Inflammatory macrophage (primary cell): ENCODE measurements at regions not wholly inside any gene's neighbourhood (a gene's known extent, or its start where the extent isn't known, plus 50 kb on each side); places are given as distances from the start of the nearest gene placed in this dataset.
"Not testable (repeated sequence)": the region's sequence is repeated elsewhere in the genome, so short reads cannot be mapped to it uniquely, and the experiment has no call there.

ENCODE experiments used
- DNase-seq, 2 donors: peaks; one replicate each; pipeline ENCODE4 v3.0.0-alpha.2; 2020 to 2022

DNA sequence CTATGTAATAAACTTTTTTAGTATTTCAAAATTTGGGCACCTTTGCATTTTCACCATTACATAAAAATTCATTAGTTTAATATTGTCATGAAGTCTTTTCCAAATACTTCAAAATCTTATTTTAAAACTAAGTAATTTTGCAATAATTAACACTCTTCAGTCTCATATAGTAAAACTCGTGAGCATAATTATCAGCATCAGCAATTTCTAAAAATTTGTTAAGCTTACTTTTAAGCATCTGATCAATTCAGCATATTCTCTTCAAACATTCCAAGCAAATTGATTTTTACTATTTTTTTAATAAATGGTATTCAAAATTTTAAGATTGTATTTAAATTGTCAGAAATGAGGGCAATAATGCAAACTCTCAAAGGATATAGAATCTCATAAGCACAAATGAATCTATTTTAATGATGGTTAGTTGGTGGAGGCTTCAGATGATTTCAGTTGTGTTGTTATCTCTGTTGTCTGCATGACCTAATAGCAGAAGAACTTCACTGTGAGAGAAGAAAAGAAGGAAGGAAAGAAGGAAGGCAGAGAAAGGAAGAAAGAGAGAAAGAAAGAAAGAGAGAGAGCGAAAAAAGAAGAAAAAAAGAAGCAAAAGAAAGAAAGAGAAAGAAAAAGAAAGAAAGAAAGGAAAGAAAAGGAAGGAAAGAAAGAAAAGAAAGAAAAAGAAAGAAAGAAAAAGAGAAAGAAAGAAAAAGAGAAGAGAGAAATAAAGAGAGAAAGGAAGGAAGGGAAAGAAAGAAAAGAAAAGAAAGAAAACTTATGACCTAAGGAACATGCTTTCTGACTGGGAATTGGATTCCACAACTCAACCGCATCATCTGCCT is 860.5 kb downstream of the NCAM2 start:
- DNase-seq: no peak

GRCh38 chr21:21860888-21861287 is 862.7 kb downstream of the NCAM2 start:
- DNase-seq: no peak

DNA sequence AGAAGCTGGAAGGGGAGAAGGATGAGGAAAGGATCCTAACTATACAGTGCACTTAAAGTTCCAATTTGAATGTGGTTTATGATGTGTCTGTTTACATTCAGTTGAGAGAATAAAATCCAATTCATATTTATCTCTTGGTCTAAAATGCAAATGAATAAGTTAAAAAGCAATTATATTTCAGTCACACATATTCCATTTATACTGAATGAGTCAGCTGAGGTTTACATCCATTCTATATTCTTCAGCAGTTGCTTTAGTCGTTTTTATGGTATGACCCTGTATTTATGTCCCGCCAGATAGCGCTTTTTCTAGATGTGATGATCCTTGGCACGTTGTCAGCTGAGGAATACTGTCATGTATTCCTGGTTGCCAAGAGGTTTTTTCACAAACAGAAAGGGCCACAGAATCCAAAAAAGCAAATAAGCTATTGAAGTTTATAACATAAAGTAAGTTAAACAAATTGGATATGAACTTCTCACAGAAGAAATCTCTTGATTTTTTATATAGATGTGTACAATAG is 866.2 kb downstream of the NCAM2 start:
- DNase-seq: no peak

DNA sequence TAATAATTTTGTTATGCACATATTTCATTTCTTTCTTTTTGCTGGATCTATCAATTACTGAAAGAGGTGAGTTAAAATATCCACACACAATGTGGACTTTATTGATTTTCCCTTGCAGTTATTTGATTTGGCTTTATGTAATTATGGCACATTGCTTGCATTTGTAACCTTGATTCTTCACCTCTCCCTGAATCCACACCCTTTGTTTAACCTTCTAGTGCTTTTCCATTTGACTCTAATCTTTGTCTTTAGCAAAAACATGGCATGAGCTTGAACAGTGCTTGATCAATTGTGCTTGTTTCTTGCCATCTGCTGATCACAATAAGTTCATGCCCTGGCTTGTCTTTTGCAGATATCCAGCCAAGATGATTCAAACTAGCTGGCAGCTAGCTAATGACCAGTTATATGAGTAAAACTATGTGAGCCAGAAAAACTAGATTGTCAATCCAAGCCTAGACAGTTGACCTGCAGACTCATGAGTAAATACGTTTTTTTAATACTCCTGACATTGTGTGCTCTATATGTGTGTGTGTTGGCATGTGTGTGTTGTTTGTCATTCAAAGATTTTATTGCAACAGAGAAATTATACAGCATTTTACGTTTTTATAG is 899.2 kb downstream of the NCAM2 start:
- no peak for DNase-seq

DNA sequence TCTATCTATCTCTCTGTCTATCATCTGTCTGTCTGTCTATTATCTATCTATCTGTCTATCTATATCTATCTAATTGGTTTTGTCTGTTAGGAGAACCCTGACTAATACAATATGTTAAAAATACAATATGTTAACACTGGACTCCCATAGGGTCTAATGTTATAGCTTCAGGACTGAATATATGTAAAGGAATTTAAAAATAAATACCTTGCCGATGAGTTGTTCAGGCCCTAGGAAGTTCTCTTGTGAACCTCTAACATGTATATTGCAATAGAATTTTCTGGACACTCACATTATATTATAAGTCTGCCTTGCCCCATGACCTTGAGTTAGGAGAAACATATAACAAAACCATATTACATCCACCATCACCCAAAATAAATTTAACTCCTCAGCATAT is 900.6 kb downstream of the NCAM2 start:
- DNase-seq: no peak

- not testable (repeated sequence) for DNase-seq
Measured at GRCh38 chr21:21902416-21902815, 904.2 kb downstream of the NCAM2 start.

DNA sequence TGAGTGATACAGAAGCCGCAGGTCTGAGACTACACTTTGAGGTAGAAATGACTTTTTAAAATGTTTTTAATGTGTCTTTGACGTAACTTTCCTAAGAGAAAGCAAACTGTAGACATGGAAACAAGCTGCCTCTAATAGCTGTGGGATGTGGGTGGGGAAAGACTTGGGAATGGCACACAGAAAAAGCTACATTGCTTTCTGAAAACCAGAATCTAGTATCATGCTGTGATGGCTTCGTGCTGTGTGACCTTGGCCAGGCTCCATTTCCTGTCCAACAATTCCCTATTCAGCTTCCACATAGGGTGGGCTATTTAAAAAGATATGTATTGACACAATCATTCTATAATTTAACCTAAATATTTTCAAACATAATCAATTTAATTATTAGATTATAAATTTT is 909.1 kb downstream of the NCAM2 start:
- no peak for DNase-seq

- no peak for DNase-seq
Measured at GRCh38 chr21:21915816-21916215, 917.6 kb downstream of the NCAM2 start.

GRCh38 chr21:21921410-21922232 is 923.4 kb downstream of the NCAM2 start:
- DNase-seq: no peak

- no peak for DNase-seq
Measured at GRCh38 chr21:21929226-21929625, 931.0 kb downstream of the NCAM2 start.

- DNase-seq: no peak
Measured at GRCh38 chr21:21929789-21930188, 931.6 kb downstream of the NCAM2 start.

DNA sequence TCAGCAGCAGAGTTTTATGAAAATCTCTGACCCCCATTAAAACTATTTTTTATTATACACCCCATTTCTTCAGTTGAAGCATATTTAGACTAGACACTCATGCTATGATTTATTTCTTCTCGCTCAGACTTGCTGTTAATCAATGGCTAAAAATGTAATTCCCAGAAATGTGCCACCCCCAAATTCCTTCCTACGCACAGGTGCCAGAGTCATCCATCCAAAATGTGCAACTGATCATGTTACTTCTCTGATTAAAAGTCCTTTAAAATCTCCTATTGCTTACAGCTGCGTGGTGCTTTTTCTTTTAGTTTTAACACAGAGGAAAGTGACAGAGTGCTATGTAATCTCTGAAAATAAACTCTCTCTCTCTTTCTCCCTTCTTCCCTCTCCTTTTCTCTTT is 954.4 kb downstream of the NCAM2 start:
- DNase-seq: no peak

DNA sequence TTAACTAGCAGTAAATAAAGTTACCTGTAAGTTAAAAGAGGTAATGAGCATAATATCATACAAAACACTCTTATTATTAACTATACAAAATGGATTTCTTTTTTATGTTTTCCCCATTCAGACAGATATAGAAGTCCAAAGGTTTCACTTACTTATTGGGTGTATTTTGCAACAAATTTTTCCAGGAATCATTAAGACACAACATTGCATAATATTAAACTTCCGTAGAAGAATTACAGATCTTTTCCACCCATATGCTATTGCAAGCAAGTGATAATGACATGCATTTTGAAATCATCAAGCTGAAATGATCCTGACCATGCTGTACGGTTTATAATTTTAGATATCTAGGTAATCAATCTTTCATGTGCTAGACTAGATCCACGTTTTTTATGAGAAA is 957.0 kb downstream of the NCAM2 start:
- no peak for DNase-seq

DNA sequence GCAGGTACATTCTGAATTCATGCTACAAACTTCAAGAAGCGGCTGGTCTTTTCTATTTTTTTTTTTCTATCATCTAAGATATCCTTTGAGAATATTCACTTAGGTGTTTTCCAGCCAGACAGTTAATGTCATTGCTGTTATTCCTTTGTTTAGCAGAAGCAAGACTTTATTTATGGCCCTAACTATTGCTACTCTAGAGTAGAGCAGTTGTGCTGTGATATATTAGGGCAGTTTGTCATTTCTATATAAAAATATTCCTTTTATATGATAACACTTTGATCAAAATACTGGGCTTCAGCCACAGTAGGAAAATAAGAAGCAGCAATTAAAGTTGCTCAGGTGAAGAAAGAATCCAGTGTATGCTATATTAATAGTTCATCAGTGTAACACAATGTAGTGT is 959.3 kb downstream of the NCAM2 start:
- no peak for DNase-seq

- no peak for DNase-seq
Measured at GRCh38 chr21:21963911-21964310, 965.7 kb downstream of the NCAM2 start.

- no peak for DNase-seq
Measured at GRCh38 chr21:21968810-21969209, 970.6 kb downstream of the NCAM2 start.

DNA sequence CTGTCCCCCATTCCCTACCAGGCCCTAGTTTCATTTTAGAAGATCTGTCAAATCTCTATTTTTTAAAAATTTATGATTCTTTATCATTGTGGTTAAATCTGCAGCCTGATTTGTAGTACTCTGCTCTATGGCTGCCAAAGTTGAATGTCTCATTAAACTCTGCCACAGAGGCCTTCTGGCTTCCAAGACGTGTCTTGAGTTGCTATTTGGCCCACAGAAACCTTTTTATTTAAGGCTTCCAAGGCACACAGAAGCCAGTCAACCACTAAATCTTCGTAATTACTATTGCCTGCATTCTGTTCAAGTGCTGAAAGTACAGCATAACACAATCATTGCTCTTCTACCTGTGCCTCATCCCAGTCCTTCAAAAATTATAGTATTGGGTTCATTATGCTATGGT is 971.0 kb downstream of the NCAM2 start:
- no peak for DNase-seq

DNA sequence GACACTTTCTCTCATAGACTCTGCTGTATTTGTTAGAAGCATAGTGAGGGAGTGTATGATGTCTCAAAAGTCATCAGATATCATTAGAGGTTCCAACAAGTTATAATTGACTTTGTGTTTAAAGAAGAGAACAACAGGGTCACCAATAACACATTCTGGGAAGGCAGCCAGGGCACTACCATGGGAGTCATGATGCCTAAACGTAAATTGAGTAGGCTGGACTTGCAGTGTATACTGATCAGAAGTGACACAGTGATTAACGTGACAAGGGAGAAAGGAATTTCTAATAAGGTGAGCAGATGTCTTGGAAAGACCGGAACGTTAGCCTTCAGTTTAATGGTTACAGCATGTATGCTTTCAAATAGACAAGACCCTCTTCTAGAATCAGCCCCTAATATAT is 973.2 kb downstream of the NCAM2 start:
- no peak for DNase-seq

- no peak for DNase-seq
Measured at GRCh38 chr21:21973806-21974205, 975.6 kb downstream of the NCAM2 start.

DNA sequence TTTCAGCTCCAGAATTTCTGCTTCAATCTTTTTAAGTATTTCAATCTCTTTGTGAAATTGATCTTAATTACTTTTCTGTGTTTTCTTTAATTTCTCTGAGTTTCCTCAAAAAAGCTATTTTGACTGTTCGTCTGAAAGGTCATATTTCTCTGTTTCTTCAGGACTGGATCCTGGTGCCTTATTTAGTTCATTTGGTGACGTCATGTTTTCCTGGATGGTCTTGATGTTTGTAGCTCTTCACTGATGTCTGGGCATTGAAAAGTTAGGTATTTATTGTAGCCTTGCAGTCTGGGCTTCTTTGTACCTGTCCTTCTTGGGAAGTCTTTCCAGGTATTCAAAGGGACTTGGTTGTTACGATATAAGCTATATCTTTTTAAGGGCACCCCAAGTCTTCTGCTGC is 998.7 kb downstream of the NCAM2 start:
- no peak for DNase-seq

- DNase-seq: no peak
Measured at GRCh38 chr21:21997390-21998333, 999.5 kb downstream of the NCAM2 start.

DNA sequence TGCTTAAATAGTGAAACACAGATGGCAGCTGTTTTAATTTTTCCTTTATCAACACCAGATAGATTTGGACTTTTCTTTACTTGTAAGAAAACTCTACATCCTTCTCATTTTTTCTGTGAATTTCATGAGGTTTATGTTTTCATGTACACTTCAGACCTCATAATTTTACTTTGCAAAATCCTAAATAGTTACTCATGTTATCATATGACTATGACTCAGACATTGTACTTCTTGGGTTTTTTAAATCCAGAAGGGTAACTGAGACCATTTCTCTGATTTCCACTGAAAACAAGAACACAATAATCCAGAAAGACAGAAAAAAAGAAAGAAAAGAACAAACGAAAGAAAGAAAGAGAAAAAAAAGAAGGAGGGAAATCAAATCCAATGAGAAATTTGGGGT is 1021.6 kb downstream of the NCAM2 start:
- DNase-seq: no peak
